NCI-H2081 treated with DMSO at 0.1 percent for 48 hours (cell line): ENCODE measurements at regions not wholly inside any gene's neighbourhood (a gene's known extent, or its start where the extent isn't known, plus 50 kb on each side); places are given as distances from the start of the nearest gene placed in this dataset.

Experiments
- DNase-seq: peaks from one replicate; lab custom pipeline; 2025; lab: John Stamatoyannopoulos, UW

- no peak for DNase-seq
Observed at GRCh38 chr9:108239696-108240321, 616.0 kb downstream of the ACTL7B start.

GRCh38 chr9:108235609-108236008, 620.2 kb downstream of the ACTL7B start:
- no peak for DNase-seq

- no peak for DNase-seq
Observed at GRCh38 chr9:108234811-108235210, 621.0 kb downstream of the ACTL7B start.

DNA sequence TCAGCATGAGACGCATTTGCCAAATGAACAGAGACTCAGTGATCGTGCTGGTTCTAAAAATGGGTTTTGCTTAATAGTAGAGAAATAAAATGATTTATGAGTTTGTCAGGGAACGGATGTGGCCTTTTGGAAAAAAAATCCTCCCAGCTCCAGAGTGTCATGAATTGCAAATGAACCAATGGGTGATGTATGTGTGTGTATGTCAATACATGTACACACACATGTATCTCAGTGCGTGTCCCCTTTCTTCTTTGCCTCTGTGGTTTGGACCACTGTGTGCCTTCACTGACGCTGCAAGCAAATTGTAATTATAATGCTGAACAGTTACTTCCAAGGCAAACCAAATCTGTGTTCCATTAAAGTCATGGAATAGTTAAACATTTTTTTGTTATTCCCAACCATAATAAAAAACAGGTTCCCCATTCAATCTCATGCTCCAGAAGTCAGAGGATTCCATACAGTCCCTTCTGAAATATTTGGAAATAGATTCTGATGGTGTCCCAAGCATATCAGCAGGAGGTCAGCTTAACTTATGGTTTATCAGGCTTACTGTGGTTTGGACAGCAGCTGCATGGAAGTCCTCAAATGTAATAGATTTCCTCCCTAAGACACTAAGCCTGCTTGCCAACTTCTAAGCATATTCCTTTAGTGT, 630.5 kb downstream of the ACTL7B start:
- no peak for DNase-seq

GRCh38 chr9:108224716-108225115, 631.1 kb downstream of the ACTL7B start:
- no peak for DNase-seq

DNA sequence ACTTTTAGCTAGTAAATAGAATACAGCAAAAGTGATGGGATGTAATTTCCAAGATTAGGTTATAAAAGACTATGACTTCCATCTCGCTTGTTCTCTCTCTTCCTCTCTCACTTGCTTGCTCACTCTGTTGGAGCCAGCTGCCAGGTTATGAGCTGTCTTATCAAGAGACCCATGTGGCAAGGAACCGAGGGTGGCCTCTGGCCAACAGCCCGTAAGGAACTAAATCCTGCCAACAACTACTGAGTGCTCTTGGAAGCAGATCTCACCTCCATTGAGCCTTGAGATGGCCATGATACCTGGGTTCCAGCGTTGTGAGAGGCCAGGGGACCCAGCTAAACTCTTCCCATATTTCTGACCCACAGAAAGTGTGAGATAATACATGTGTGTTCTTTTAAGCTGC, 636.1 kb downstream of the ACTL7B start:
- no peak for DNase-seq

DNA sequence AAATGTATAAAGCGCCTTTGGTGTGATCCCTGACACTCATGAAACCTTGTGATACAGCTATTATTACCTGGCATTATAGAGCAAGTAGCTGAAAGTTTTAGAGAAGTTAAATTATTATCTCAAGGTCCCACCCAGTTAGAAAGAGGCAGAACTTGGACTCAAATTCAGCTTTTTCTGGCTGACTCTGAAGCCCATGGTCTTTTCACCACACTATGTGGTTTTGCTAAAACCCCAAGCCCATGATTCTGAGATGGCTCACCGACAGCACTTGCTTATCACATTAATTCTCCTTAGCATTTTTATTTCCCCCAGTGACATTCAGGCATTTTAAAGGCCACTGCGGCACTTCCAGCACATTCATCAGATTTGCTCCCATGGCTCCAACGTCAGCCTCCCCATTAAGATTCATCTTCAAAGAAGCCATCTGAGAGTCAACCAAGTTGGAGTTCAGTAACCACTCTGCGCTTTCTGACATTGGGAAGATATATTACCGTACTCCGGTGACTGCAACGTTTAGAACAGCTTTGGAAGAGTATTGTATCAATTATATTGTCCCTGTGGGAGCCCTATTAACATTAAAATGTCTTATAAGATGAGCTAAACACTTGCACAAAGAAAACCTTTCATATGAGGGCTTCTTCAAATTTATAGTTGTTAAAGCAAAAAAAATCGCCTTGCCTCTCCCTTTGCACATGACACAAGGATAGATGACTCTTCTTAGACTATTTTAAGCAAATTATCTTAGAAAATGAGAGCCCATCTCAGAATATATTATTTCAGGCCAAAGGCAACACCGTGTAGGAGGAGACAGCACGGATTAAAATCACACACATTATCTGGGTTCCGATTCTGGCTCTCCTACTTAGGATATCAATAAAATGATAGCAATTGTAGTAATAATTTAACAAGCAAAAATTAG, 638.1 kb downstream of the ACTL7B start:
- no peak for DNase-seq

DNA sequence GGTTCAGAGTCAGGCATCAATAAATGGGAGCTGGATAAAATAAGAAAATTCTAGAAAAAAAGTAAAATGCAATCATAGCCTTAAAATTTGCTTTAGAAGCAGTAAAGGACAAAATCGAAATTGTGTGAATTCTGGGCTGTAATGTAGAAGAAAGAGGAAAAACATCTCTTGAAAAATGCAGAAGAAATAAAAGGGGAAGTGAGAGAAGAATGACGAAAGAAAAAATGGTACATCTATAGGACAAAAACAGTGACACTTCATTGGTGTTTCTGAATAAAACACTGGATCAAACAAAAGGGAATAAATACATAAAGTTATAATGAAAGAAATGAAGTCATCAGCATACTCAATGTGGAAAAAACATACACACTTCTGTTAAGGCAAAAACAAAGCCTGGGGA, 642.3 kb downstream of the ACTL7B start:
- no peak for DNase-seq

GRCh38 chr9:108212184-108212583, 643.6 kb downstream of the ACTL7B start:
- no peak for DNase-seq

DNA sequence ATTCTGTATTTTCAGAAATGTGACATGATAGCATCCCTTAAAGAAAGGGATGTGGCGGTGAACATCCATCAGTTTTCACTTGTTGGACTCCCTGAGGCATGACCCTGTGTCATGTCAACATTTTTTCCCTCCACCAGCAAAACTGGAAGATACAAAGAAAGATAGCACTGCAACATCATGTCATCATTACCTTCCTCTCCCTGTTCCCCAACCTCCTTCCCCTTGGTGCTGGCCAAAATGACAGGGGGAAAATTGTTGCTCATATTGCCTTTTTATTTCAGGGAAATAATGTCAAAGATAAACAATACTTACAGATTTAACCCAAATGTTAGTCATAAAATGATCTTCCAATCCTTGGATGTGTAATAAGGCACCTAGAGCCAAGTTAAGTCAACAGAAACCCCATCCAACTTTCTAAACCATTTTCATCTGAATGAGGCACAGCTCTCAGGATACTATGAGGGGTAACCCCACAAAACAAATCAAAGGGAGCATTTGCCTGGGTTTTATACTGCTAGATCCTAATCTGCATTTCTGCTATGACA, 644.3 kb downstream of the ACTL7B start:
- DNase-seq: no peak

- DNase-seq: no peak
Observed at GRCh38 chr9:108209132-108209685, 646.6 kb downstream of the ACTL7B start.

DNA sequence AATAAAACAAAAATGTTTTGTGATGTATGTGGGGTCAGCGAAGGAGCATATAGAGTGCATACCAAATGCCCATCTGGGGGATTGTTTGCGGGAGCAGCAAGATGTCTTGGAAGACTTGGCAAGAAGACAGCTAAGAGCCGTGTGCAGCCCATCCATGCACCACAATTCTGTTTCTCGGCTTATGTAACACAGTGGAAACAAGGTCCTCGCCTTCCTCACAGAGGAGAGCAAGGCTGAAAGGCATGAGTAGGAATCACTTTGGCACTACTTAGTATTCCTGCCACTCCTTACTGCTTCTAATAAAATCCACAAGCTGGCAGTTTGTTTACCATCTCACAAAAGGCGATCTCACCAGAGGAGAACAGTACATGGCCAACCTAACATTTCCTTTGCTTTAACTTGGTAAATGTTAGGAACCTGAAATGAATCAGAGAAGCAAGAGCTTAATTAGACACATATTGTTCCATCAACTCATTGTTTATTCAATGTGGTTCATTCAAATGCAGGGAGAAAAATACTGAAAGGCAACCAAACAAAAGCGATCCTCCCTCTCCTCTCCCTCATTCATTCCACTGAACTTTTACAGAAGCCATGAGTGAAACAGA, 648.1 kb downstream of the ACTL7B start:
- DNase-seq: no peak

GRCh38 chr9:108205276-108205675, 650.5 kb downstream of the ACTL7B start:
- no peak for DNase-seq

DNA sequence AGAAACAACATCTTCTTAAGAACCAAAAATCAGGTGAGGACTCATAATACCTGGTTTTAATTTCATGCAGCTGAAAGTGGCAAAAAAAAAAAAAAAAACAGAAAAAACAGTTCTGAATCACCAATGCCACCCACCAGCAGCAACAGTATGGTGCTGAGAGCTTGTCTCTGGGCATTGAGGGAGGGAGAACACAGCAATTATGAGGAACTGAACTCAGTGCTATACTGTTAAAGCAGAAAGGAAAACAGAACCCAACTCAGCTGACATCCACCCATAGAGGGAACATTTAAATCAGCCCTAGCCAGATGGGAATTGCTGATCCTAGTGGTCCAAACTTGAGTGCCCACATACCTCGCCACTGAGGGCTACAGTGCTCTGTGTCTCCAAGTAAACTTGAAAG, 657.9 kb downstream of the ACTL7B start:
- DNase-seq: no peak

DNA sequence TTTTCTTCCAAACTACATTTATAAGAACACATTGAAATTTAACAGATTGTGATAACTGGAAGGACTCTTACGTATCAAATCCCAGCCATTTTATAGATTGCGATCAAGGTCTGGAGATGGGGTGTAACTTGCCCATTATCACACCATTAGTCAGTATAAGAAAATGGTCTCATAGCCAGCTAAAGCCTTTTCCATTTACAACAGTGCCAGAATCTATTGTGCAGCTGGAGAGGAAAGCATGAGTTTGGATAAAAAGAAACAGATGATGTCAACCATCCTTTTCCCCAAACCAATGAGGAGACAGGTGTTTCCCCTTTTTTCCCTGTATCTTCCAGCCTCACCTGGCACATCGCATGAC, 658.8 kb downstream of the ACTL7B start:
- DNase-seq: no peak

DNA sequence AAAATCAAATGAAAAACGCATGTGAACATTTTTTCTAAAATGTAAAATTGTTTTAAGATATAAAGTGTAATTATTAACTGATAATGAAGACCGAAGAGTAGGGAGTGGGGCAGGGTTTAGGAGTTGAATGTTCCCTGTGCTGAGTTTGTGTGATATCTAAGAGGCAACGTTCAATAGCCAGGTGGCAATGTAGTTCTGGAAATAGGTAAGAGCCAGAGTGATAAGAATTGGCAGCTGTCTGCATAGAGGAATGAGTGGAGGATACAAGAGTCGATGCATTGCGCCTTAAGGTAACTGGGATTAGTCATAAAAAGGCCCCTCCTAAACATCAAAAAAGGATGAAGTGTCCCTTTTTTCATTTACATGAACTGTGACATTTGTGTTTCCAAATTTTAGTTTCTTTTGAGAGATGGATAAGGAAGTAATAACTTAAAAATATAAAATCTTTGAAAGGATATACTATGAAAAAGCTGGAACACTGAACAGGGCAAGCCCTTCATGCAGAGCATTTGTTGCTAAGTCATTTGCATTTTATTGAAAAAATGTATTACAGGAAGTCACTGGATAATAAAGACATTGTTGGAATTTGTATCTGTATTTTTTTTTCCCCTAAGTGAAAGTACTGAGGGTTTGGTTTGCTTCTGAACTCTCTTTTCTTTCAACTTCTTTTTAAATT, 659.3 kb downstream of the ACTL7B start:
- DNase-seq: no peak

DNA sequence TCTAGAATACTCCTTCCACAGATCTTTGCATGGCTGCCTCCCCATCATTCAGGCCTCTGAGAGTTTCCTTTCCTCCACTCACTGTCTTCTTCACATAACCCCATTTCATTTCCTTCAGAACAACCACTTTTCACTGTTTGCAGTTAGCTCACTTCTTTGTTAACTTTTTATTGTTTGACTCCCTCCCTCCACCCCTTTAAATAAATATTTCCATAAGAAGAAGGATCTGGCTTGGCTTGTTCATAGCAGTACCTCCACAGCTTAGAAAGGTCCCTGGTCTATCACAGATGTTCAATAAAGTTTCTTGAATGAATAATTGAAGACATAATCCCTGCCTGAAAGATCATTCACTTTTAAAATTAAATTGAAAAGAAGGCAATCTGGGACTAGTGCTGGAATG, 661.6 kb downstream of the ACTL7B start:
- DNase-seq: no peak

DNA sequence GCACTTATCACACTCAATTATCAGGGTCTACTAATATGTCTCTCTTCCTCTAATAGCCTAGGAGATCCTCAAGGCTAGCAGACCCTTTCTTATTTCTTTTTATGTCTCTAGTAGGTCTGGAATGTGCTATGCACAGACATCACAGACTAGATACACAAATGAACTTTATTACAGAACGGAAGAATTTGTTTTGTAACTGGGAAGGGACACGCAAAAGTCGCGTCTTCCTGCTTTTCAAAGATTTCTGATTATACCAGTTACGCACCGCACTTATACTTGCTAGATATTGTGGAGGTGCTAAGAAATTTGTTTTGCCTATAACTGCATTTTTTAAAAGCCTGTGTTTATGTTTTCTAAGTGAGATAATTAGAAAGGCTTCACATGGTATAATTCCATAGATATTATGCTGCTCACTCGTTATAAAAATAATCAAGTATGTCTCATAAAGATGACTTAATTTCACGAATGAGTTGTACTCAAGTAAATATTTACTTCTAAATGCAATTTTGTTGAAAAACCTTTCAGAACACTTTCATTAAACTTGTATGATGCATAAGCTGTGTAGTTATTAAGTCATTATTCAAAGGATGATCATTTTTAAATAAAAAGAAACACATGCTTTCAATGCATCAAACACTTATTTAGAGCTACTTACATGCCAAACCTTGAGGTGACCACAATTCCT, 662.6 kb downstream of the ACTL7B start:
- no peak for DNase-seq

- no peak for DNase-seq
Observed at GRCh38 chr9:108191065-108191464, 664.7 kb downstream of the ACTL7B start.

DNA sequence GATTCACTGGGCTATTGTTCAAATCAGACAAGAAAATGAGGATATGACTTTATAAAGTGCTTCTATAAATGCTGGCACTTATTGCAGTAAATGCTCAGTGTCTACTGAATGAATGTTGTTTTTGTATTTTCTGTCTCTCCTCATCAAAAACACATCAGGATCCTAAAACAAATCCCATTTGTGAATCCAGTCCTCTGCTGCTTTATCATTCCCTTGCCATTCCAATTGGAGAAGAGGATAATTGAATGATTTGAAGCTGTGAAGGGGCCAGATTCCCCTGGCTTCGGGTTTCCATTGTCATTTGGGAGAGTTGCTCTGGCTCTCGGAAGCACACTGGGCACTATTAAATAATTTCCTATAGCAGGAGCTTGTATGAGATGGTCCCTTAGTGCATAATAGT, 666.8 kb downstream of the ACTL7B start:
- DNase-seq: no peak

DNA sequence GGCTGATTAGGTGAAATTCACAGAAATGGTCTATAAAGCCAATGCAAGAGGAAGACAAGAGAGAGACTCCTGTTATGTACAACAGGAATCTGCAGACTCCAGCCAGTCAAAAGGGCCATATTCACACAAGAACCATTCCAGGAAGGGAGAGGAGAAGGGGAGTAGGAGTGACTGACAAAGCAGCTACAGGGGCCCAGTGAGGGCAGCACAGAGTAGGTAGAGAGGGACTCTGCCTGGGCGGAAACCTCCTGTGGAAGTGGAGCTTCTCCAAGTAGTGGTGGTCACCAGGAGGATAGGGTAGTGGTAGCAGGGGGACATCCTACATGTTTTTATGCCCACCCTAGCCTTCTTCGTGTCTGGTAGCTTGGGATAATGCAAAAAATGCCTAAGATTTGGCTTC, 667.3 kb downstream of the ACTL7B start:
- DNase-seq: no peak
